ENCODE measurements at regions not wholly inside any gene's neighbourhood (a gene's known extent, or its start where the extent isn't known, plus 50 kb on each side); places are given as distances from the start of the nearest gene placed in this dataset.

- in situ Hi-C loops (cut with HindIII; ENCODE audit: low pct_ligation_motif_present, low sequenced_read_pairs), result no loop called here
- H3K27me3 ChIP-seq (replicated peaks), result no peaks in the 10 kb centered on the region
- DNase-seq, result no peak
- TF ChIP-seq CTCF (IDR thresholded peaks at IDR 0.05; ENCODE audit: low read depth, low read length, missing control alignments), result no peak
- no peak overlapping the region for H3K27ac ChIP-seq
- no peaks in the 10 kb centered on the region for H3K36me3 ChIP-seq (replicated peaks)
- no peak overlapping the region for H3K4me3 ChIP-seq (ENCODE audit: low read depth, low read length)
Observed at GRCh38 chr7:17060051-17060450, 178.3 kb upstream of the AGR3 start.

- in situ Hi-C loops (cut with HindIII; ENCODE audit: low pct_ligation_motif_present, low sequenced_read_pairs), result no loop called here
- Histone ChIP-seq H3K4me3 (ENCODE audit: low read depth, low read length) (no peak overlapping the region), H3K27me3 (replicated peaks) (no peaks in the 10 kb centered on the region), H3K36me3 (replicated peaks) (no peaks in the 10 kb centered on the region), H3K27ac (no peak overlapping the region)
- TF ChIP-seq CTCF (IDR thresholded peaks at IDR 0.05; ENCODE audit: low read depth, low read length, missing control alignments), result no peak
- DNase-seq, result no peak
Observed at GRCh38 chr7:17061443-17061842, 179.7 kb upstream of the AGR3 start.

DNA sequence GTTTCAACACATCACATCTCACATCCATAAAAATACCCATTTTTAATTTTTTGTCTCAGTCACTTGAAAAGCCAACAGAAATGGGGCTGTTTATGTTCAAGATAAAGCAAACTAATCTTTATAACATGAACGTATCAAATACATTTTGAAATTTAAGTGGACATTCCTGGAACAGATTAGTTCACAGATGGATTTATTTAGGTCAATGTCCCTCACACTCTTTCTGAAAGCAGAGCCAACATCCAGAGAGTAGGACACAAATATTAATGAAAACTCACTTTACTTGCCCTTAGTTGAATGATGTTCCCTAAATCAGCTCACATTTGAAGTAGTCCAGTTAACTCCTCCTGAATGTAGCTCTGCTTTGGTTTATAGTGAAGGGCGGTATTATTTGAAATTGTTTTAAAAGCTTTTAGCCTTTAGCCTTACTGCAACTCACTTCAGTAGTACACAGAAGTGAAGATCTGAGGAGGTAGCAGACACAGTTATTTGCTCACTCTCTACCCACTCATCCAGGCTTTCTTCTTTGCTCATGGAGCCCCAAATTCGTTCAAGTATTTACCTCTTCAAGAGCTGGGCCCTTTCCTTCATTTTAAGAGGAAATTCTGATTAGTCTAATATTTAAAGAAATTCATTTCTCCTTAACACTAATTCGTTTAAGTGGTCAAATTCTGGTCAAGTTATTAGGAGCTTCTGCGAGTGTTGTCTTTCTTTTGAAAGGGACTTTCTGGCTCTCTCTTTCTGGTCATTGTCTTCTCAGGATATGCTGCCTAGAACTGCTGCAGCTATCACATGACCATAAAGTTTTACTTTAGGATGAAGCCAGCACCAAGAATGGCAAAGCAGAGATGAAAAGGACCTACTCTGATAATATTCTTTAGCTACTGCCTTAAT lies 180.6 kb upstream of the AGR3 start:
- Histone ChIP-seq H3K4me3 (ENCODE audit: low read depth, low read length) (no peak overlapping the region), H3K36me3 (replicated peaks) (no peaks in the 10 kb centered on the region), H3K27ac (no peak overlapping the region), H3K27me3 (replicated peaks) (no peaks in the 10 kb centered on the region)
- in situ Hi-C loops (cut with HindIII; ENCODE audit: low pct_ligation_motif_present, low sequenced_read_pairs), result no loop called here
- TF ChIP-seq CTCF (IDR thresholded peaks at IDR 0.05; ENCODE audit: low read depth, low read length, missing control alignments), result no peak
- DNase-seq, result no peak

DNA sequence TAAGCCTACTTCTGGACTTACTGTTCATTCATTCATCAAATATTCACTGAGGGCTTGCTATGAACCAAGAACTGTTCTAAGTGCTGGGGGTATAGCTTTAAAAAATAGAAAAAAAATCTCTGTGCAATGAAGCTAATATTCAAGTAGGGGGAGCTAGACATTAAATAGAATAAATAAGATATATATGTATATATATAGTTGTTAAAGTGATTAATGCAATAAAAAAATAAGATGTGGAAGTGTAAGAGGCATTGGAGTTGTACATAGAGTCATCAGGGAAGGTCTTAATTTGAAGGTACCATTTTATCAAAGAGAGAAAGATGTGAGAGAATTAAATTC lies 181.2 kb upstream of the AGR3 start:
- DNase-seq, result no peak
- Histone ChIP-seq H3K4me3 (ENCODE audit: low read depth, low read length) (no peak overlapping the region), H3K27me3 (replicated peaks) (no peaks in the 10 kb centered on the region), H3K36me3 (replicated peaks) (no peaks in the 10 kb centered on the region), H3K27ac (no peak overlapping the region)
- in situ Hi-C loops (cut with HindIII; ENCODE audit: low pct_ligation_motif_present, low sequenced_read_pairs), result no loop called here
- peak; percentile 17 for TF ChIP-seq CTCF (IDR thresholded peaks at IDR 0.05; ENCODE audit: low read depth, low read length, missing control alignments)

DNA sequence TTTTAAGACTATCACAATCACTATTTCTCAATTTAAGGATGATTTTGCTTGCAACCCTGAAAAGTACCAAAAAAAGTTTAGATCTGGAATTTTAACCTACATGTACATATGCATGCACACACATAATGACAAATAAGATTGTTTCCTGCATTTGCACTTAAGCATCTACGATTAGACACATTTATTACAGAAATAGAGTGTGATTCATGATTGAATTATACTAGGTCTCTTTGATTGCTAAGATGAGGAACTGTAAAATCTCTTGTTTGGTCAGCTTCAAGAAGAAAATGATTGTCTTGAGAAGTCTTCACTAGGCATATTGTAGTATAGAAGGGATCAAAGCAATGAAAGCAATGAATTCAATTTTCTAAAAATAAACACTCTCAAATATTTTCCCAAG lies 185.9 kb upstream of the AGR3 start:
- Histone ChIP-seq H3K36me3 (replicated peaks) (no peaks in the 10 kb centered on the region), H3K27me3 (replicated peaks) (no peaks in the 10 kb centered on the region), H3K4me3 (ENCODE audit: low read depth, low read length) (no peak overlapping the region), H3K27ac (no peak overlapping the region)
- no peak for DNase-seq
- TF ChIP-seq CTCF (IDR thresholded peaks at IDR 0.05; ENCODE audit: low read depth, low read length, missing control alignments), result no peak
- in situ Hi-C loops (cut with HindIII; ENCODE audit: low pct_ligation_motif_present, low sequenced_read_pairs), result no loop called here

GRCh38 chr7:17069146-17069545 lies 187.4 kb upstream of the AGR3 start:
- in situ Hi-C loops (cut with HindIII; ENCODE audit: low pct_ligation_motif_present, low sequenced_read_pairs), result no loop called here
- DNase-seq, result no peak
- H3K4me3 ChIP-seq (ENCODE audit: low read depth, low read length), result no peak overlapping the region
- no peak overlapping the region for H3K27ac ChIP-seq
- no peaks in the 10 kb centered on the region for H3K36me3 ChIP-seq (replicated peaks)
- no peaks in the 10 kb centered on the region for H3K27me3 ChIP-seq (replicated peaks)
- no peak for TF ChIP-seq CTCF (IDR thresholded peaks at IDR 0.05; ENCODE audit: low read depth, low read length, missing control alignments)

Measured in brain microvascular endothelial cell (primary cell).